ENCODE measurements at regions not wholly inside any gene's neighbourhood (a gene's known extent, or its start where the extent isn't known, plus 50 kb on each side); places are given as distances from the start of the nearest gene placed in this dataset.

DNA sequence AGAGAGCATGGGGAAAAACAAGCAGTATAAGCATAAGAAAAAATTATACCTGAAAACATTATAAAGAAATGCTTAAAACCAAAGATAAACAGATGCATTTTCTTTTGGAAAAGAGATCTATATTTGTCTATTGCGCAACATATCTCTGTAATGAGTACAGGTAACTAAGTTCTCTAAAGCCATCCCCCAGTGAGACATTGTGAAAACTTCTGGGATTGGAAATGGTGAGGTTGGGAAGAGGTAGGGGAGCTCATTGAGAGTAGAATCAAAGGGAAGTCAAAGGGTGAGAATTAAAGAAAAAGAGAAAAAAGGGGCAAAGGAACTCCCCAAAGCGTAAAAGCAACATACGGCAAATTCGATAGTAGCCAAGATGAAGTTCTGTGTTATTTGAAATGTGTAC, 257.9 kb upstream of the RBFOX1 start:
- H3K4me1 ChIP-seq (ENCODE audit: insufficient read depth, insufficient read length): no peaks in the 10 kb centered on the region
- DNase-seq (ENCODE audit: low read depth, low spot score): no peak
- no peak for TF ChIP-seq YY1 (IDR thresholded peaks at IDR 0.05; ENCODE audit: insufficient read depth, insufficient read length)
- no peak for TF ChIP-seq SUZ12 (IDR thresholded peaks at IDR 0.05; ENCODE audit: extremely low read depth, insufficient read depth, insufficient read length)
- TF ChIP-seq ZNF274 (IDR thresholded peaks at IDR 0.05; ENCODE audit: low read depth, low read length): no peak

DNA sequence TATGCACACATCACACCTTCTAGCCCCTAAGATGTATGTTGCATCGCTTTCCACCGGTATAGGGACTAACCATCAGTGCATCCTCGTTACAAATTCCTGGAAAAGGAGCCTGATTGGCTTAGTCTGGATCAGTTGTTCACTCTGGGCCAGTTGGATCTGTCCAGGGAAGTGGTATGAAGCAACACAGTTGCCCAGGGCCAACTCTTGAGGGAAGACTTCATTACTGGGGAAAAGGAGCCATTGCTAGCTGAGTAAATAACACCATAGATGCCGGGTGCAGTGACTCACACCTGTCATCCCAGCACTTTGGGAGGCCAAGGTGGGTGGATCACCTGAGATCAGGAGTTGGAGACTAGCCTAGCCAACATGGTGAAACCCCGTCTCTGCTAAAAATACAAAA, 275.2 kb upstream of the RBFOX1 start:
- no peak for TF ChIP-seq ZNF274 (IDR thresholded peaks at IDR 0.05; ENCODE audit: low read depth, low read length)
- TF ChIP-seq SUZ12 (IDR thresholded peaks at IDR 0.05; ENCODE audit: extremely low read depth, insufficient read depth, insufficient read length): no peak
- no peak for TF ChIP-seq YY1 (IDR thresholded peaks at IDR 0.05; ENCODE audit: insufficient read depth, insufficient read length)
- H3K9ac ChIP-seq (ENCODE audit: insufficient read length, low read depth): no peak overlapping the region
- H3K4me3 ChIP-seq (ENCODE audit: insufficient read length, low read depth): no peak overlapping the region
- H3K9me3 ChIP-seq (ENCODE audit: insufficient read depth, low read length): no peaks in the 10 kb centered on the region
- no peaks in the 10 kb centered on the region for H3K27me3 ChIP-seq (ENCODE audit: insufficient read depth, insufficient read length)
- DNase-seq (ENCODE audit: low read depth, low spot score): no peak
- no peaks in the 10 kb centered on the region for H3K36me3 ChIP-seq (ENCODE audit: insufficient read depth, insufficient read length, low read length)
- no peaks in the 10 kb centered on the region for H3K4me1 ChIP-seq (ENCODE audit: insufficient read depth, insufficient read length)

More for the DNA sequence above, 257.9 kb upstream of the RBFOX1 start:
- no peaks in the 10 kb centered on the region for H3K27me3 ChIP-seq (ENCODE audit: insufficient read depth, insufficient read length)
- no peaks in the 10 kb centered on the region for H3K36me3 ChIP-seq (ENCODE audit: insufficient read depth, insufficient read length, low read length)
- H3K4me3 ChIP-seq (ENCODE audit: insufficient read length, low read depth): no peak overlapping the region
- no peak overlapping the region for H3K9ac ChIP-seq (ENCODE audit: insufficient read length, low read depth)
- no peaks in the 10 kb centered on the region for H3K9me3 ChIP-seq (ENCODE audit: insufficient read depth, low read length)

DNA sequence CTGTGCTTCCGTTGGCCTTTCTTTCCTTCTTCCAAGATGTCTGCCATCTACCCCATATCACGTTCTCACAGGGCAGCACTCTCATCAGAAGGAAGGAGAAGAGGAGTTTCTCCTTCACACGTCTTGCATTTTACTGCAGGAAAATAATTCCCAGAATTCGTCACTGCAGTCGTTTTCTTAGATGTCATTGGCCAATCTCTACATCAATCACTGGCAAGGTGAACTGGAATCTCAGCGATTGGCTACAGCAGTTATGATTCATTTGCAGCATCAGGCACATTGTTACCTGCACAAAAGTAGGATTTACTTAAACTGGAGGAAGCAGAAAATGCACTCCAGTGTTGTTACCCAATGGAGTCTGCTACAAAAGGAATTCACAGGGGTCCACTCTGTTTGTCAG, 277.2 kb upstream of the RBFOX1 start:
- no peak for DNase-seq (ENCODE audit: low read depth, low spot score)
- H3K9me3 ChIP-seq (ENCODE audit: insufficient read depth, low read length): no peaks in the 10 kb centered on the region
- H3K36me3 ChIP-seq (ENCODE audit: insufficient read depth, insufficient read length, low read length): no peaks in the 10 kb centered on the region
- H3K9ac ChIP-seq (ENCODE audit: insufficient read length, low read depth): no peak overlapping the region
- H3K27me3 ChIP-seq (ENCODE audit: insufficient read depth, insufficient read length): no peaks in the 10 kb centered on the region
- no peak overlapping the region for H3K4me3 ChIP-seq (ENCODE audit: insufficient read length, low read depth)
- TF ChIP-seq ZNF274 (IDR thresholded peaks at IDR 0.05; ENCODE audit: low read depth, low read length): no peak
- TF ChIP-seq SUZ12 (IDR thresholded peaks at IDR 0.05; ENCODE audit: extremely low read depth, insufficient read depth, insufficient read length): no peak
- no peak for TF ChIP-seq YY1 (IDR thresholded peaks at IDR 0.05; ENCODE audit: insufficient read depth, insufficient read length)
- H3K4me1 ChIP-seq (ENCODE audit: insufficient read depth, insufficient read length): no peaks in the 10 kb centered on the region

DNA sequence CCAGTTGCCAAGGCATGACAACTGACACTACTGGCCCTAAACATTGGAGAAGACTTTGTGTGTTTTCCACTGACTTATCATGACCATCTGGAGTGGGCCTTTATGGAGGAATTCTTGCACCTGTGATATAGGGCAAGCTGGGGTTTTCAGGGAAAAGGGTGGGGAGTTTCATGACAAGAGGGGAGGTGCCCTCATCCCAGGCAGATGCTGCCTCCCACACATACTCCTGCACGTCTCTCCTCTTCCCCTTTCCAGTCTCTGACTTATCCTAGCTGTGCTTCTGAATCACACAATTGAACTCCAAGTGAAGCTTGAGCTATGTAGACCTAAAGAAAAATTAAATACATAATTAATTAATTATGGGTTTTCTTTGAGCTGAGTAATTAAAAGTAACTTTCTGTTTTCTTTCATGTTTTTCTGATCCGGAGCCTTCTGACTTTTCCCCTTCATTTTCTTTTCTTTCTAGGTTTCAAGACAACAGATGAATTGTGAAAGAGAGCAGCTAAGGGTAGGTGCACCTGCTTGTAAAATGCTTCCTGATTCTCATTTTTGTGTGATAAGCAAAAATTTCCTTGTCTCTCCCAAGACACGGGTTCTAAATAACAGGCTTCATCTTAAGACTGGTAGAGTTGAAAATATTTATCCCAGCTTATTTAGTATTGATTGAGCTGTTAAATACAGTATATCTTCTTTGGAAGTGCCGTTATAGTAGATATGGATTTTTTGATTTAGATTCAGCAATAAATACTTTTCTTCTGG, 280.9 kb upstream of the RBFOX1 start:
- DNase-seq (ENCODE audit: low read depth, low spot score): no peak
- Histone ChIP-seq H3K9me3 (ENCODE audit: insufficient read depth, low read length) (no peaks in the 10 kb centered on the region), H3K4me3 (ENCODE audit: insufficient read length, low read depth) (no peak overlapping the region), H3K9ac (ENCODE audit: insufficient read length, low read depth) (no peak overlapping the region), H3K36me3 (ENCODE audit: insufficient read depth, insufficient read length, low read length) (no peaks in the 10 kb centered on the region), H3K4me1 (ENCODE audit: insufficient read depth, insufficient read length) (no peaks in the 10 kb centered on the region), H3K27me3 (ENCODE audit: insufficient read depth, insufficient read length) (no peaks in the 10 kb centered on the region)
- TF ChIP-seq ZNF274 (IDR thresholded peaks at IDR 0.05; ENCODE audit: low read depth, low read length) (no peak), SUZ12 (IDR thresholded peaks at IDR 0.05; ENCODE audit: extremely low read depth, insufficient read depth, insufficient read length) (no peak), YY1 (IDR thresholded peaks at IDR 0.05; ENCODE audit: insufficient read depth, insufficient read length) (no peak)

DNA sequence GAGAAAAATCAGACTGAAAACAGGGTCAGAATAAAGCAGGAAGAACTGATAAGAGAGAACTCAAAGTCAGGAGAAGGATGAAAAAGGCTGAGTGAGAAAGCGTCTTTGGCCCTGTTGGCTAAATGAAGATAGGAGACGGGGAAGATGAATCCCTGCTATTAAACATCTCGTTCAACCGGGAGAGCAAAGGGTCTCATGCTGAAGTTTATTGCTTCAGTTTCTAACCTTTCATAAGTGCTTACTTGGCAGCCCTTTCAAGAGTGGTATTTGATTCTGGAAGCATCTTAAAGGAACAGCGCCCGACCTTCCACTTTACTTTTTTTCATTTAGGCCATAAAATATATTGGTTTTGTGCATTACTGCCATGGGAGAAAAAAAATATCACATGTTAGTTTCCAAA, 288.3 kb upstream of the RBFOX1 start:
- DNase-seq (ENCODE audit: low read depth, low spot score): no peak
- H3K9ac ChIP-seq (ENCODE audit: insufficient read length, low read depth): no peak overlapping the region
- H3K4me3 ChIP-seq (ENCODE audit: insufficient read length, low read depth): no peak overlapping the region
- no peaks in the 10 kb centered on the region for H3K9me3 ChIP-seq (ENCODE audit: insufficient read depth, low read length)
- H3K36me3 ChIP-seq (ENCODE audit: insufficient read depth, insufficient read length, low read length): no peaks in the 10 kb centered on the region
- no peaks in the 10 kb centered on the region for H3K4me1 ChIP-seq (ENCODE audit: insufficient read depth, insufficient read length)
- H3K27me3 ChIP-seq (ENCODE audit: insufficient read depth, insufficient read length): no peaks in the 10 kb centered on the region
- no peak for TF ChIP-seq SUZ12 (IDR thresholded peaks at IDR 0.05; ENCODE audit: extremely low read depth, insufficient read depth, insufficient read length)
- no peak for TF ChIP-seq YY1 (IDR thresholded peaks at IDR 0.05; ENCODE audit: insufficient read depth, insufficient read length)
- TF ChIP-seq ZNF274 (IDR thresholded peaks at IDR 0.05; ENCODE audit: low read depth, low read length): no peak

DNA sequence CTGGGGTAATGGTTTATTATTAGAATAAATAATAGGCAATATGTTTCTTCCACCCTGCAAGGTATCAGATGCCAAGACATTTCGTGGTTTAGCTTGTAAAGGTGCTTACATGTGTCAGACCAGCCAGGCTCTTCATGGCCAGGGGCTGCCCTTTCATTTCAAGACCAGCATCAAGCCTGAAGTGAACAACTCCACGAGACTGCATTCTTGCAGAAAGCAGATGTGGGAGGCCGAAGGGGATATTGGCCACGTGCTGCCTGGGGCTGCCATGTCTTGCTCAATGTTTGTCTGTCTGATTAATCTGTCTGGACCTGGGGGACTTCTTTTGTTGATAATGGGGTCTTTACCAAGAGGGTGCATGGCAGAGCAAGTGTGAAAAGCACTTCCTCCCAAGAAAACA, 294.2 kb upstream of the RBFOX1 start:
- no peaks in the 10 kb centered on the region for H3K36me3 ChIP-seq (ENCODE audit: insufficient read depth, insufficient read length, low read length)
- no peak for TF ChIP-seq YY1 (IDR thresholded peaks at IDR 0.05; ENCODE audit: insufficient read depth, insufficient read length)
- TF ChIP-seq SUZ12 (IDR thresholded peaks at IDR 0.05; ENCODE audit: extremely low read depth, insufficient read depth, insufficient read length): no peak
- no peak for TF ChIP-seq ZNF274 (IDR thresholded peaks at IDR 0.05; ENCODE audit: low read depth, low read length)
- no peak overlapping the region for H3K9ac ChIP-seq (ENCODE audit: insufficient read length, low read depth)
- no peaks in the 10 kb centered on the region for H3K9me3 ChIP-seq (ENCODE audit: insufficient read depth, low read length)
- no peak for DNase-seq (ENCODE audit: low read depth, low spot score)
- no peaks in the 10 kb centered on the region for H3K4me1 ChIP-seq (ENCODE audit: insufficient read depth, insufficient read length)
- no peak overlapping the region for H3K4me3 ChIP-seq (ENCODE audit: insufficient read length, low read depth)
- H3K27me3 ChIP-seq (ENCODE audit: insufficient read depth, insufficient read length): no peaks in the 10 kb centered on the region

DNA sequence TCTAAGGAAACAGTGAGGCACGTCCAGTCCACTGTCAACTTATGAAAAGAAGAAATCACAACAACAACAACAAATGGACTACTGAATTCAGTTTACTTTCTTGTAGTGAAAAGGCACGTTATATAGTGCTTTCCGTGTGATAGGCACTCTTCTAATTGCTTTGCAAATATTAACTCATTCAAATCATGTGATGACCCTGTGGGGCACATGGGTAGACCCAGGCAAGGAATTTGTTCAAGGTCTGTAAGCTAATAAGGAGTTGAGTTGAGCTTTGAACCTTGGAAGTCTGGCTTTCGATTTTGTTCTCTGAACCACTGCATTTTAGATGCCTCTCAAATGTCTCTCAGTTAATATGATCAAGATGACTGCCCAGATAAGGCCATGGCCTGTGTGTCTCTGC, 295.1 kb upstream of the RBFOX1 start:
- Histone ChIP-seq H3K27me3 (ENCODE audit: insufficient read depth, insufficient read length) (no peaks in the 10 kb centered on the region), H3K9me3 (ENCODE audit: insufficient read depth, low read length) (no peaks in the 10 kb centered on the region), H3K9ac (ENCODE audit: insufficient read length, low read depth) (no peak overlapping the region), H3K4me3 (ENCODE audit: insufficient read length, low read depth) (no peak overlapping the region), H3K36me3 (ENCODE audit: insufficient read depth, insufficient read length, low read length) (no peaks in the 10 kb centered on the region), H3K4me1 (ENCODE audit: insufficient read depth, insufficient read length) (no peaks in the 10 kb centered on the region)
- TF ChIP-seq YY1 (IDR thresholded peaks at IDR 0.05; ENCODE audit: insufficient read depth, insufficient read length) (no peak), ZNF274 (IDR thresholded peaks at IDR 0.05; ENCODE audit: low read depth, low read length) (no peak), SUZ12 (IDR thresholded peaks at IDR 0.05; ENCODE audit: extremely low read depth, insufficient read depth, insufficient read length) (no peak)
- DNase-seq (ENCODE audit: low read depth, low spot score): no peak
